ENCODE measurements at regions not wholly inside any gene's neighbourhood (a gene's known extent, or its start where the extent isn't known, plus 50 kb on each side); places are given as distances from the start of the nearest gene placed in this dataset.

DNA sequence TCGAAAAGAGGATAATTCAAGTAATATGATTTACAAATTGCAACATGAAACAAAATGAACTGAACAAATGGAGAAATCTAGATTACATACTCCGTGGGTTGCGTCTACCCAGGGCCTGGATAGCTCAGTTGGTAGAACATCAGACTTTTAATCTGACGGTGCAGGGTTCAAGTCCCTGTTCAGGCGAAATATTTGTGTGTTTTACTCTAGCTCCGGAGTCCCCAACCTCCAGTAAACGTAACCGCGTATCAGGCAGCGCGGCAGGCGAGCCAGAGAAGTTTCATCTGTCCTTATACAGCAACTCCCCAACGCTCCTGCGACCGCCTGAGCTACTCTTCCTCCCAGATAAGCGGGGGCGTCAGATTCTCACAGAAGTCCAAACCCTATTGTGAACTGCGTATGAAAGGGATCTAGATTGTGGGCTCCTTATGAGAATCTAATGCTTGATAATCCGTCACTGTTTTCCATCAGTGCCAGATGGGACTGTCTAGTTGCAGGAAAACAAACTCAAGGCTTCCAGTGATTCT is 176.1 kb downstream of the TRIM27 start:
- TF ChIP-seq, protein P1, sequence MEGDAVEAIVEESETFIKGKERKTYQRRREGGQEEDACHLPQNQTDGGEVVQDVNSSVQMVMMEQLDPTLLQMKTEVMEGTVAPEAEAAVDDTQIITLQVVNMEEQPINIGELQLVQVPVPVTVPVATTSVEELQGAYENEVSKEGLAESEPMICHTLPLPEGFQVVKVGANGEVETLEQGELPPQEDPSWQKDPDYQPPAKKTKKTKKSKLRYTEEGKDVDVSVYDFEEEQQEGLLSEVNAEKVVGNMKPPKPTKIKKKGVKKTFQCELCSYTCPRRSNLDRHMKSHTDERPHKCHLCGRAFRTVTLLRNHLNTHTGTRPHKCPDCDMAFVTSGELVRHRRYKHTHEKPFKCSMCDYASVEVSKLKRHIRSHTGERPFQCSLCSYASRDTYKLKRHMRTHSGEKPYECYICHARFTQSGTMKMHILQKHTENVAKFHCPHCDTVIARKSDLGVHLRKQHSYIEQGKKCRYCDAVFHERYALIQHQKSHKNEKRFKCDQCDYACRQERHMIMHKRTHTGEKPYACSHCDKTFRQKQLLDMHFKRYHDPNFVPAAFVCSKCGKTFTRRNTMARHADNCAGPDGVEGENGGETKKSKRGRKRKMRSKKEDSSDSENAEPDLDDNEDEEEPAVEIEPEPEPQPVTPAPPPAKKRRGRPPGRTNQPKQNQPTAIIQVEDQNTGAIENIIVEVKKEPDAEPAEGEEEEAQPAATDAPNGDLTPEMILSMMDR (IDR thresholded peaks at IDR 0.05), result no peak
- TF ChIP-seq POLR2A (IDR thresholded peaks at IDR 0.05), result no peak

Measured in stomach (tissue), 4 donors.